ENCODE measurements at regions not wholly inside any gene's neighbourhood (a gene's known extent, or its start where the extent isn't known, plus 50 kb on each side); places are given as distances from the start of the nearest gene placed in this dataset.
"Not testable (repeated sequence)": the region's sequence is repeated elsewhere in the genome, so short reads cannot be mapped to it uniquely, and the experiment has no call there.

GRCh38 chr1:177871613-177872307 is 98.1 kb downstream of the SEC16B start:
- no peak for DNase-seq
- H3K4me1 Mint-ChIP-seq, result no peaks in the 10 kb centered on the region
- no peak for ATAC-seq (ENCODE audit: low read depth in 2 of 2)
- H3K9me3 Mint-ChIP-seq, result peaks cover 1 to 7% (median 5%) of the 10 kb centered on the region in 7 donors
- H3K27me3 Mint-ChIP-seq, result peaks cover 4% of the 10 kb centered on the region
- Histone ChIP-seq H3K9me3 (ENCODE audit: control insufficient read depth in 2 of 2, low read length in 2 of 2) (no peaks in the 10 kb centered on the region), H3K4me3 (ENCODE audit: low read depth, low read length) (no peak overlapping the region), H3K27ac (ENCODE audit: insufficient read depth, low read length, poor library complexity, severe bottlenecking) (no peak overlapping the region), H3K27me3 (ENCODE audit: control insufficient read depth, insufficient read depth, low read length) (no peaks in the 10 kb centered on the region), H3K4me1 (ENCODE audit: control insufficient read depth, insufficient read depth, low read length, poor library complexity, severe bottlenecking) (no peaks in the 10 kb centered on the region), H3K36me3 (ENCODE audit: control insufficient read depth, insufficient read depth, low read length) (no peaks in the 10 kb centered on the region)
- H3K36me3 Mint-ChIP-seq, result no peaks in the 10 kb centered on the region
- no peak overlapping the region for H3K4me3 Mint-ChIP-seq
- no peak overlapping the region for H3K27ac Mint-ChIP-seq

GRCh38 chr1:177869586-177869985 is 100.3 kb downstream of the SEC16B start:
- DNase-seq, result no peak
- Histone ChIP-seq H3K27ac (ENCODE audit: insufficient read depth, low read length, poor library complexity, severe bottlenecking) (no peak overlapping the region), H3K4me1 (ENCODE audit: control insufficient read depth, insufficient read depth, low read length, poor library complexity, severe bottlenecking) (no peaks in the 10 kb centered on the region), H3K9me3 (ENCODE audit: control insufficient read depth in 2 of 2, low read length in 2 of 2) (no peaks in the 10 kb centered on the region), H3K36me3 (ENCODE audit: control insufficient read depth, insufficient read depth, low read length) (no peaks in the 10 kb centered on the region), H3K27me3 (ENCODE audit: control insufficient read depth, insufficient read depth, low read length) (no peaks in the 10 kb centered on the region), H3K4me3 (ENCODE audit: low read depth, low read length) (no peak overlapping the region)
- peaks cover 0 to 12% (median 2%) of the 10 kb centered on the region in 7 donors for H3K9me3 Mint-ChIP-seq
- no peak overlapping the region for H3K27ac Mint-ChIP-seq
- peaks cover 4% of the 10 kb centered on the region for H3K27me3 Mint-ChIP-seq
- H3K4me1 Mint-ChIP-seq, result no peaks in the 10 kb centered on the region
- no peak for ATAC-seq (ENCODE audit: low read depth in 2 of 2)
- H3K4me3 Mint-ChIP-seq, result no peak overlapping the region
- no peaks in the 10 kb centered on the region for H3K36me3 Mint-ChIP-seq

GRCh38 chr1:177869011-177869410 is 100.8 kb downstream of the SEC16B start:
- not testable (repeated sequence) for H3K9me3 ChIP-seq (ENCODE audit: control insufficient read depth in 2 of 2, low read length in 2 of 2); H3K4me1 Mint-ChIP-seq; H3K36me3 Mint-ChIP-seq; H3K4me3 Mint-ChIP-seq; H3K36me3 ChIP-seq (ENCODE audit: control insufficient read depth, insufficient read depth, low read length); H3K27me3 Mint-ChIP-seq; H3K9me3 Mint-ChIP-seq; DNase-seq; ATAC-seq (ENCODE audit: low read depth in 2 of 2); H3K27ac Mint-ChIP-seq; H3K4me3 ChIP-seq (ENCODE audit: low read depth, low read length); H3K27me3 ChIP-seq (ENCODE audit: control insufficient read depth, insufficient read depth, low read length); H3K4me1 ChIP-seq (ENCODE audit: control insufficient read depth, insufficient read depth, low read length, poor library complexity, severe bottlenecking); H3K27ac ChIP-seq (ENCODE audit: insufficient read depth, low read length, poor library complexity, severe bottlenecking)

GRCh38 chr1:177865807-177866206 is 104.1 kb downstream of the SEC16B start:
- no peak overlapping the region for H3K27ac Mint-ChIP-seq
- DNase-seq (no peak), ATAC-seq (ENCODE audit: low read depth in 2 of 2) (no peak)
- H3K4me3 Mint-ChIP-seq, result no peak overlapping the region
- Histone ChIP-seq H3K4me3 (ENCODE audit: low read depth, low read length) (no peak overlapping the region), H3K4me1 (ENCODE audit: control insufficient read depth, insufficient read depth, low read length, poor library complexity, severe bottlenecking) (no peaks in the 10 kb centered on the region), H3K9me3 (ENCODE audit: control insufficient read depth in 2 of 2, low read length in 2 of 2) (no peaks in the 10 kb centered on the region), H3K36me3 (ENCODE audit: control insufficient read depth, insufficient read depth, low read length) (no peaks in the 10 kb centered on the region), H3K27ac (ENCODE audit: insufficient read depth, low read length, poor library complexity, severe bottlenecking) (no peak overlapping the region), H3K27me3 (ENCODE audit: control insufficient read depth, insufficient read depth, low read length) (no peaks in the 10 kb centered on the region)
- H3K9me3 Mint-ChIP-seq, result peaks cover 0 to 10% (median 7%) of the 10 kb centered on the region in 7 donors
- no peaks in the 10 kb centered on the region for H3K4me1 Mint-ChIP-seq
- no peaks in the 10 kb centered on the region for H3K36me3 Mint-ChIP-seq
- no peaks in the 10 kb centered on the region for H3K27me3 Mint-ChIP-seq

GRCh38 chr1:177864538-177865305 is 105.1 kb downstream of the SEC16B start:
- Histone ChIP-seq H3K27ac (ENCODE audit: insufficient read depth, low read length, poor library complexity, severe bottlenecking) (no peak overlapping the region), H3K4me3 (ENCODE audit: low read depth, low read length) (no peak overlapping the region), H3K9me3 (ENCODE audit: control insufficient read depth in 2 of 2, low read length in 2 of 2) (no peaks in the 10 kb centered on the region), H3K27me3 (ENCODE audit: control insufficient read depth, insufficient read depth, low read length) (no peaks in the 10 kb centered on the region), H3K4me1 (ENCODE audit: control insufficient read depth, insufficient read depth, low read length, poor library complexity, severe bottlenecking) (no peaks in the 10 kb centered on the region), H3K36me3 (ENCODE audit: control insufficient read depth, insufficient read depth, low read length) (no peaks in the 10 kb centered on the region)
- H3K4me1 Mint-ChIP-seq, result no peaks in the 10 kb centered on the region
- ATAC-seq (ENCODE audit: low read depth in 2 of 2) (no peak), DNase-seq (no peak)
- peaks cover 0 to 12% (median 6%) of the 10 kb centered on the region in 7 donors for H3K9me3 Mint-ChIP-seq
- no peak overlapping the region for H3K4me3 Mint-ChIP-seq
- no peak overlapping the region for H3K27ac Mint-ChIP-seq
- no peaks in the 10 kb centered on the region for H3K27me3 Mint-ChIP-seq
- H3K36me3 Mint-ChIP-seq, result no peaks in the 10 kb centered on the region

- DNase-seq, result no peak
- Histone ChIP-seq H3K36me3 (ENCODE audit: control insufficient read depth, insufficient read depth, low read length) (no peaks in the 10 kb centered on the region), H3K27ac (ENCODE audit: insufficient read depth, low read length, poor library complexity, severe bottlenecking) (no peak overlapping the region), H3K27me3 (ENCODE audit: control insufficient read depth, insufficient read depth, low read length) (no peaks in the 10 kb centered on the region), H3K4me3 (ENCODE audit: low read depth, low read length) (no peak overlapping the region), H3K4me1 (ENCODE audit: control insufficient read depth, insufficient read depth, low read length, poor library complexity, severe bottlenecking) (no peaks in the 10 kb centered on the region), H3K9me3 (ENCODE audit: control insufficient read depth in 2 of 2, low read length in 2 of 2) (no peaks in the 10 kb centered on the region)
- H3K27me3 Mint-ChIP-seq, result no peaks in the 10 kb centered on the region
- H3K4me3 Mint-ChIP-seq, result no peak overlapping the region
- no peak for ATAC-seq (ENCODE audit: low read depth in 2 of 2)
- no peak overlapping the region for H3K27ac Mint-ChIP-seq
- H3K4me1 Mint-ChIP-seq, result no peaks in the 10 kb centered on the region
- H3K36me3 Mint-ChIP-seq, result no peaks in the 10 kb centered on the region
- peaks cover 0 to 12% (median 8%) of the 10 kb centered on the region in 7 donors for H3K9me3 Mint-ChIP-seq
Observed at GRCh38 chr1:177863796-177864195, 106.1 kb downstream of the SEC16B start.

- Mint-ChIP-seq H3K27ac (no peak overlapping the region), H3K4me1 (no peaks in the 10 kb centered on the region), H3K9me3 (peaks cover 0 to 12% (median 7%) of the 10 kb centered on the region in 7 donors), H3K36me3 (no peaks in the 10 kb centered on the region), H3K27me3 (no peaks in the 10 kb centered on the region), H3K4me3 (no peak overlapping the region)
- ATAC-seq (ENCODE audit: low read depth in 2 of 2) (no peak), DNase-seq (no peak)
- no peaks in the 10 kb centered on the region for H3K36me3 ChIP-seq (ENCODE audit: control insufficient read depth, insufficient read depth, low read length)
- no peaks in the 10 kb centered on the region for H3K9me3 ChIP-seq (ENCODE audit: control insufficient read depth in 2 of 2, low read length in 2 of 2)
- no peak overlapping the region for H3K4me3 ChIP-seq (ENCODE audit: low read depth, low read length)
- no peaks in the 10 kb centered on the region for H3K4me1 ChIP-seq (ENCODE audit: control insufficient read depth, insufficient read depth, low read length, poor library complexity, severe bottlenecking)
- no peaks in the 10 kb centered on the region for H3K27me3 ChIP-seq (ENCODE audit: control insufficient read depth, insufficient read depth, low read length)
- no peak overlapping the region for H3K27ac ChIP-seq (ENCODE audit: insufficient read depth, low read length, poor library complexity, severe bottlenecking)
Observed at GRCh38 chr1:177862916-177863315, 106.9 kb downstream of the SEC16B start.

GRCh38 chr1:177859572-177859971 is 110.3 kb downstream of the SEC16B start:
- H3K4me3 Mint-ChIP-seq, result no peak overlapping the region
- no peaks in the 10 kb centered on the region for H3K36me3 Mint-ChIP-seq
- DNase-seq (no peak), ATAC-seq (ENCODE audit: low read depth in 2 of 2) (no peak)
- no peaks in the 10 kb centered on the region for H3K4me1 Mint-ChIP-seq
- Histone ChIP-seq H3K27ac (ENCODE audit: insufficient read depth, low read length, poor library complexity, severe bottlenecking) (no peak overlapping the region), H3K9me3 (ENCODE audit: control insufficient read depth in 2 of 2, low read length in 2 of 2) (no peaks in the 10 kb centered on the region), H3K4me1 (ENCODE audit: control insufficient read depth, insufficient read depth, low read length, poor library complexity, severe bottlenecking) (no peaks in the 10 kb centered on the region), H3K36me3 (ENCODE audit: control insufficient read depth, insufficient read depth, low read length) (no peaks in the 10 kb centered on the region), H3K4me3 (ENCODE audit: low read depth, low read length) (no peak overlapping the region), H3K27me3 (ENCODE audit: control insufficient read depth, insufficient read depth, low read length) (no peaks in the 10 kb centered on the region)
- H3K9me3 Mint-ChIP-seq, result peaks cover 3 to 15% (median 5%) of the 10 kb centered on the region in 7 donors
- H3K27me3 Mint-ChIP-seq, result no peaks in the 10 kb centered on the region
- H3K27ac Mint-ChIP-seq, result no peak overlapping the region
